ENCODE measurements at regions not wholly inside any gene's neighbourhood (a gene's known extent, or its start where the extent isn't known, plus 50 kb on each side); places are given as distances from the start of the nearest gene placed in this dataset.

DNA sequence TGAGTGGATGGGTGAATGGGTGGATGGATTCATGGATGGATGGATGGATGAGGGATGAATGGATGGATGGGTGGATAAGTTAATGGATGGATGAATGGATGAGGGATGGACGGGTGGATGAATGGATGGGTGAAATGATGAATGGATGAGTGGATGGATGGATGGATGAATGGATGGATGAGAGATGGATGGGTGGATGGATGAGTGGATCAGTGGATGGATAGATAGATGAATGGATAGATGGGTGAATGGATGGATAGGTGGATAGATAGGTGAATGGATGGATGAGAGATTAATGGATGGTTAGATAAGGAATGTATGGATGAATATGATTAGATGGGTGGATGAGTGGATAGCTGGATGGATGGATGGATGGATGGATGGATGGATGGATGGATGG is 313.5 kb downstream of the NPHP4 start:
- TF ChIP-seq, protein P1, sequence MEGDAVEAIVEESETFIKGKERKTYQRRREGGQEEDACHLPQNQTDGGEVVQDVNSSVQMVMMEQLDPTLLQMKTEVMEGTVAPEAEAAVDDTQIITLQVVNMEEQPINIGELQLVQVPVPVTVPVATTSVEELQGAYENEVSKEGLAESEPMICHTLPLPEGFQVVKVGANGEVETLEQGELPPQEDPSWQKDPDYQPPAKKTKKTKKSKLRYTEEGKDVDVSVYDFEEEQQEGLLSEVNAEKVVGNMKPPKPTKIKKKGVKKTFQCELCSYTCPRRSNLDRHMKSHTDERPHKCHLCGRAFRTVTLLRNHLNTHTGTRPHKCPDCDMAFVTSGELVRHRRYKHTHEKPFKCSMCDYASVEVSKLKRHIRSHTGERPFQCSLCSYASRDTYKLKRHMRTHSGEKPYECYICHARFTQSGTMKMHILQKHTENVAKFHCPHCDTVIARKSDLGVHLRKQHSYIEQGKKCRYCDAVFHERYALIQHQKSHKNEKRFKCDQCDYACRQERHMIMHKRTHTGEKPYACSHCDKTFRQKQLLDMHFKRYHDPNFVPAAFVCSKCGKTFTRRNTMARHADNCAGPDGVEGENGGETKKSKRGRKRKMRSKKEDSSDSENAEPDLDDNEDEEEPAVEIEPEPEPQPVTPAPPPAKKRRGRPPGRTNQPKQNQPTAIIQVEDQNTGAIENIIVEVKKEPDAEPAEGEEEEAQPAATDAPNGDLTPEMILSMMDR (IDR thresholded peaks at IDR 0.05; ENCODE audit: borderline replicate concordance, extremely low read depth, low read length, poor library complexity, severe bottlenecking), result no peak
- no peak for TF ChIP-seq EZH2 (IDR thresholded peaks at IDR 0.05; ENCODE audit: borderline replicate concordance, low read depth, low read length, severe bottlenecking)
